GM23338 (cell line): ENCODE measurements at regions not wholly inside any gene's neighbourhood (a gene's known extent, or its start where the extent isn't known, plus 50 kb on each side); places are given as distances from the start of the nearest gene placed in this dataset.
A peak's percentile ranks its signal among the peaks of the same experiment; 100 is the strongest.

Experiments used
- ATAC-seq: fragments of 200-7000 bp; cut with Tn5 transposase; 3 replicates; pipeline ENCODE4 v1.9.1; 2020
- DNase-seq: peaks from one replicate; pipeline ENCODE4 v3.0.0-alpha.2; 2015; ENCODE audit warnings: low spot score
- H2AFZ ChIP-seq: fragments of 200-600 bp; sonication (generic); 2 replicates; pipeline ENCODE4 v1.8.0; 2016; ENCODE audit warnings: antibody characterized with exemption, mild to moderate bottlenecking, moderate library complexity
- H3F3A ChIP-seq: fragments of 200-600 bp; sonication (generic); replicated peaks from 2 replicates; pipeline ENCODE4 v1.8.0; 2017; ENCODE audit warnings: antibody characterized with exemption, mixed run types, low read depth
- H3K27ac ChIP-seq: fragments of 200-600 bp; sonication (generic); 2 replicates; pipeline ENCODE4 v1.6.1; 2016; ENCODE audit warnings: low read depth
- H3K27me3 ChIP-seq: fragments of 200-600 bp; sonication (generic); 2 replicates; pipeline ENCODE4 v1.8.0; 2016; ENCODE audit warnings: mild to moderate bottlenecking, mixed run types, moderate library complexity; ENCODE audit not compliant: insufficient read depth
- H3K36me3 ChIP-seq: fragments of 200-600 bp; sonication (generic); 2 replicates; pipeline ENCODE4 v1.8.0; 2016; ENCODE audit warnings: mild to moderate bottlenecking; ENCODE audit not compliant: insufficient read depth
- H3K4me1 ChIP-seq: fragments of 200-600 bp; sonication (generic); 2 replicates; pipeline ENCODE4 v1.8.0; 2016; ENCODE audit warnings: mild to moderate bottlenecking, moderate library complexity; ENCODE audit not compliant: insufficient read depth
- H3K4me2 ChIP-seq: fragments of 200-600 bp; sonication (generic); 2 replicates; pipeline ENCODE4 v1.7.1; 2017; ENCODE audit warnings: mixed run types
- H3K4me3 ChIP-seq: fragments of 200-600 bp; sonication (generic); 2 replicates; pipeline ENCODE4 v1.6.1; 2016; ENCODE audit warnings: mixed run types
- H3K79me2 ChIP-seq: fragments of 200-600 bp; sonication (generic); replicated peaks from 2 replicates; pipeline ENCODE4 v1.8.0; 2017; ENCODE audit warnings: mild to moderate bottlenecking; ENCODE audit not compliant: insufficient read depth
- H3K9me2 ChIP-seq: fragments of 200-600 bp; sonication (generic); 2 replicates; pipeline ENCODE4 v1.8.0; 2017; ENCODE audit not compliant: insufficient read depth
- H4K20me1 ChIP-seq: fragments of 200-600 bp; sonication (generic); replicated peaks from 2 replicates; pipeline ENCODE4 v1.8.0; 2017; ENCODE audit warnings: mild to moderate bottlenecking; ENCODE audit not compliant: insufficient read depth
- H3K27ac Mint-ChIP-seq: 2 replicates; pipeline ENCODE4 v1.8.0; 2020; ENCODE audit warnings: inconsistent platforms, mild to moderate bottlenecking, moderate library complexity, mixed read lengths
- H3K27me3 Mint-ChIP-seq: 3 replicates; pipeline ENCODE4 v1.8.0; 2022; ENCODE audit warnings: low read depth, mild to moderate bottlenecking, moderate library complexity, mixed read lengths, inconsistent platforms; ENCODE audit not compliant: insufficient read depth, poor library complexity
- H3K36me3 Mint-ChIP-seq: 3 replicates; pipeline ENCODE4 v1.8.0; 2021; ENCODE audit warnings: low read depth, mild to moderate bottlenecking, inconsistent platforms, moderate library complexity, mixed read lengths
- H3K4me1 Mint-ChIP-seq: 3 replicates; pipeline ENCODE4 v1.8.0; 2020; ENCODE audit warnings: mild to moderate bottlenecking, inconsistent platforms, mixed read lengths
- H3K4me3 Mint-ChIP-seq: 3 replicates; pipeline ENCODE4 v1.8.0; 2021; ENCODE audit warnings: moderate library complexity, mild to moderate bottlenecking, inconsistent platforms, mixed read lengths
- H3K9me3 Mint-ChIP-seq: 3 replicates; pipeline ENCODE4 v1.8.0; 2020; ENCODE audit warnings: moderate library complexity, mild to moderate bottlenecking, inconsistent platforms, mixed read lengths
- CREB1 ChIP-seq: fragments of 250-450 bp; sonication (Bioruptor Pico); IDR thresholded peaks from 2 replicates; pipeline ENCODE4 v1.5.0; 2020; ENCODE audit warnings: low read depth, mild to moderate bottlenecking, moderate library complexity
- CTCF ChIP-seq, 2 experiments: fragments of 200-600 bp in 1 of 2; sonication (generic) in 1 of 2; conservative IDR thresholded peaks; 2 replicates each; pipeline versions ENCODE4 v1.5.1 to v1.6.1; 2016 to 2017; ENCODE audit warnings: antibody characterized with exemption in 2 of 2, low read depth in 2 of 2, mild to moderate bottlenecking in 2 of 2, moderate library complexity in 1 of 2
- EZH2 ChIP-seq: fragments of 200-600 bp; sonication (generic); IDR thresholded peaks from one replicate; pipeline ENCODE4 v1.8.0; 2017; ENCODE audit warnings: antibody characterized with exemption, mild to moderate bottlenecking, low read depth; ENCODE audit not compliant: unreplicated experiment
- POLR2AphosphoS5 ChIP-seq: IDR thresholded peaks from 2 replicates; pipeline ENCODE4 v1.6.1; 2016; ENCODE audit warnings: antibody characterized with exemption, low read depth
- REST ChIP-seq: IDR thresholded peaks from one replicate; pipeline ENCODE4 v1.6.1; 2018; ENCODE audit warnings: antibody characterized with exemption; ENCODE audit not compliant: unreplicated experiment
- ZNF114 ChIP-seq: fragments of 250-450 bp; sonication (Bioruptor Pico); IDR thresholded peaks from 2 replicates; pipeline ENCODE4 v1.5.0; 2020; ENCODE audit warnings: mild to moderate bottlenecking, moderate library complexity

- no peak overlapping the region for H3K27ac ChIP-seq
- no peaks in the 10 kb centered on the region for H3K9me2 ChIP-seq
- no peaks in the 10 kb centered on the region for H3K27me3 ChIP-seq
- no peaks in the 10 kb centered on the region for H3F3A ChIP-seq
- H4K20me1 ChIP-seq = no peaks in the 10 kb centered on the region
- no peak for TF ChIP-seq CREB1 (CRISPR knock-in tag)
- TF ChIP-seq REST = no peak
- no peak for TF ChIP-seq ZNF114 (CRISPR knock-in tag)
- no peak for TF ChIP-seq POLR2AphosphoS5
- peaks cover 15% of the 10 kb centered on the region for H3K4me1 ChIP-seq
- H3K36me3 ChIP-seq = no peaks in the 10 kb centered on the region
- DNase-seq (no peak), ATAC-seq (no peak)
- Mint-ChIP-seq H3K27ac (no peak overlapping the region), H3K9me3 (peaks cover 11% of the 10 kb centered on the region; the same call in 2 of the 3 replicates), H3K4me3 (no peak overlapping the region), H3K36me3 (peaks cover 3% of the 10 kb centered on the region; the same call in 1 of the 3 replicates), H3K4me1 (peaks cover 10% of the 10 kb centered on the region), H3K27me3 (peaks cover 9% of the 10 kb centered on the region)
- H2AFZ ChIP-seq = no peak overlapping the region
- H3K79me2 ChIP-seq = no peaks in the 10 kb centered on the region
- H3K4me2 ChIP-seq = peak overlapping the region; percentile 51; the same call in 1 of the 2 replicates
- no peak overlapping the region for H3K4me3 ChIP-seq
Observed at GRCh38 chr18:77337604-77338003, 88.0 kb downstream of the GALR1 start.

GRCh38 chr18:77339093-77339492 lies 89.4 kb downstream of the GALR1 start:
- Mint-ChIP-seq H3K4me3 (no peak overlapping the region), H3K27me3 (peaks cover 12% of the 10 kb centered on the region), H3K9me3 (peaks cover 11% of the 10 kb centered on the region; the same call in 2 of the 3 replicates), H3K27ac (no peak overlapping the region), H3K4me1 (peaks cover 12% of the 10 kb centered on the region), H3K36me3 (peaks cover 3% of the 10 kb centered on the region; the same call in 1 of the 3 replicates)
- Histone ChIP-seq H3K4me2 (no peak overlapping the region), H3K36me3 (no peaks in the 10 kb centered on the region), H3K27me3 (no peaks in the 10 kb centered on the region), H2AFZ (no peak overlapping the region), H3K9me2 (no peaks in the 10 kb centered on the region), H3K79me2 (no peaks in the 10 kb centered on the region), H3K4me3 (no peak overlapping the region), H3K4me1 (peaks cover 15% of the 10 kb centered on the region), H3K27ac (no peak overlapping the region), H4K20me1 (no peaks in the 10 kb centered on the region), H3F3A (no peaks in the 10 kb centered on the region)
- TF ChIP-seq CTCF (conservative IDR thresholded peaks at IDR 0.05; ENCODE audit: low read depth in 2 of 2) = no peak
- TF ChIP-seq EZH2 = no peak
- DNase-seq (no peak), ATAC-seq (no peak)
